Stimulated activated CD8-positive, alpha-beta memory T cell treated with anti-CD3 and anti-CD28 coated beads, Interleukin-7, amount 100 ng/mL, for 24 hours (primary cell): ENCODE measurements at regions not wholly inside any gene's neighbourhood (a gene's known extent, or its start where the extent isn't known, plus 50 kb on each side); places are given as distances from the start of the nearest gene placed in this dataset.

Experiments
- DNase-seq: peaks from one replicate; pipeline ENCODE4 v3.0.0-alpha.2; 2020; ENCODE audit warnings: low read depth

DNA sequence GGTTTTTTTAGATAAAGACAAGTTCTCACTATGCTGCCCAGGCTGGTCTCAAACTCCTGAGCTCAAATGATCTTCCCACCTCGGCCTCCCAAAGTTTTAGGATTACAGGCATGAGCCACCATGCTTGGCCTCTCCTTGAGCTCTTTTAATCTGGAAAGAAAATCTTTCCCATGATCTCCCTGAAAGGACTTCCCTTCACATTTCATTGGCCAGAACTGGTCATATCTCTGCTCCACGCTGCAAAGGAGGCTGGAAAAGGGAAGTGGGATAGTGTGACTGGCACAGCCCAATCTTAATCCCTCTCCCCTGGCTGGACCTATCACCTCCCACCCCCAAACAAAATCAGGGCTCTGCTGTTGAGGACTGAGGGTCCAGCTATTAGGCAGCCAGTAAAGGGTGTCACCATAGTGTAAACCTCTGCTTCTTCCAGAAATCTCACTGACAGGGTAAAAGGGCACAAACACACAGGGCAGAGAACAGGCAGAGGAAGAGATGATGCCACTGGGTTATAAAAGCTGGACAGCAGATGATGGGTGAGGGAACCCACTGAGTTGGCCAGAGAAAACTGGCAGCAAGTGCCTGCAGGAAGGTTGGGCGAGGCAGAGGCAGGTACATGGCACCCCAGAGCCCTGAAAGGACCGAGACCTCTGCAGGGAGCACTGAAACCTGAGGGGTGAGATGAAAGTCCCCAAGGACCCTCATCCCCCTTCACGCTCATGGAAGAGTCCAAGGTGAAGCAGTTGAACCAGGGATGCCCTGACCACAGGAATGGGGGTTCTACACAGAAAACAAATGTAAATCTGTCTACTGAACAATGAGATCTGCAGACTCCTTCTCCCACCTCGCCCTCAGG is 83.1 kb upstream of the PTPN1 start:
- DNase-seq = no peak

DNA sequence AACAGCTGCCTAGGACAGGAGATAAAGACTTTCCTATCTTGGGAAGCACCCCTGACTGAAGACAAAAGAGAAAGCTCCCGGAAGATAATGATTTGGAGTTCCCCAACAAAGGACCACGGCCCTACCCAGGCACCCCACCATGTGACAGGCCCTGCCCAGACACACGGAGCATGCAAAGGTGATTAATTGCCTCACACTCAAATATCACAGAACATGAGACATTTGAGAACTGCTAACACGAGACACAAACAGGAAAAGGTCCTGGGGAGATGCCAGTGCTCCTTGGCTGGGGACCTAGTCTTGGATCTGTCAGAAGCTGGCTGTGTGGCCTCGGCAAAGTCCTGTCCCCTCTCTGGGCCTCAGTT is 82.5 kb upstream of the PTPN1 start:
- no peak for DNase-seq

DNA sequence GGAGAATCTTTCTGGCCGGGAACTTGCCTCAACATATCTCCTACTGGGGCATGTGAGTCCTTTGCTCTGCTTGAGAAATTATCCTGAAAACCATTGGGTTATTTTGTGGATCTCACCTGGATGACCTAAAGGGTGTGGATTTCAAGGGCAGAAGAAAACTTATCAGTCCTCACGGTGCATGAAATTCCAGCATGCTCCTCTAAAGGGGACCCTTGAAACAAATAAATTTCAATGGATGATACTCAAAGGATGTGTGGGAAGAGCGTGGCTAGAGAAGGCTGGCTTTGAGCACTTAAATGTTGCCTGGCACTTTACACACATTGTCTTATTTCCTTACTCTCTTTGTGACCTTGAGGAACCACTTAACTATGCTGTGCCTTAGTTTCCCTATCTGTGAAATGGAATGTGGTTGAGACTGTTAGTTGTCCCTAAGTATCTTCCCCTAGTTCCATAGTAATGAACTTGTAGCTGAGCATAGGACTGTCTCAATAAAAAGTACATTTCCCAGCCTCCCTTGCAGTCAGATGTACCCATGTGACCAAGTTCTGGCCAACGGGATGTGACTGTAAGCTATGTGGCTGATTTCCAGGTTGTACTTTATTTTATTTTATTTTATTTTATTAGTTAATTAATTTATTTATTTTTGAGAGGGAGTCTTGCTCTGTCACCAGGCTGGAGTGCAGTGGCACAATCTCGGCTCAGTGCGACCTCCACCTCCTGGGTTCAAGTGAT is 81.9 kb upstream of the PTPN1 start:
- DNase-seq = no peak

DNA sequence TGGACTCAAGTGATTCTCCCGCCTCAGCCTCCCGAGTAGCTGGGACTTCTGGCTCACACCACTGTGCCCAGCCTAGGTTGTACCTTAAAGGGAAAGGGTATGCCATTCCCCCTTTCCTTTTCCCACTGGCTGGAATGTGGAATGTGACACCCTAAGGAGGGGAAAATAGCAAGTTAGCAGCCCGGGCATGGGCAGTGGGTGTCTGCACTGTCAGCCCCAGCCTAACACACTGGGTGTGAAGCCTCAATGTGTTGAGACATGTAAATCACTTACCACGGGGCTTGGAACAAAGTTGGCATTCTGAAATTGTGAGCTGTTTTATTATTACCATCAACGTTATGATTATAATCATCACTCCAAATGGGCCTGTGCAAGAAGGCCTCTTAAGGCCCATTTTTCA is 80.8 kb upstream of the PTPN1 start:
- no peak for DNase-seq

DNA sequence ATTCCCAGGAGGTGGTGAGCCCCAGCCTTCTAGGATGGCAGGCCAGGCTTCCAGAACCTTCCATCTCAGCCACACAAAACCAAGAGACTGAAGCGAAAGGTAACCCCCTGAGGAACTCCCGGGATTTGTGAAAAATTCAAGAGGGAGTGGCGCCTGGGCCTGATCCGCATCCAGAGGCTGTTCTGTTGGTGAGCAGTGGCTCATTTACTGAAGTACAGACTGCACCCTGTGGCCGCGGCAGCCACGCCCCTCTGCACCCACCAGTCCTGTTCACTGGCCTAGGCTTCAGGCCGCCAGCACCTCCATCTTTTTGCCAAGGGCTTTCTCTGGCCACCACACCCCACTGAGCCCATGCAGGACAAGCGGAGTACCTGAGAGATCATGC is 79.1 kb upstream of the PTPN1 start:
- DNase-seq = no peak

DNA sequence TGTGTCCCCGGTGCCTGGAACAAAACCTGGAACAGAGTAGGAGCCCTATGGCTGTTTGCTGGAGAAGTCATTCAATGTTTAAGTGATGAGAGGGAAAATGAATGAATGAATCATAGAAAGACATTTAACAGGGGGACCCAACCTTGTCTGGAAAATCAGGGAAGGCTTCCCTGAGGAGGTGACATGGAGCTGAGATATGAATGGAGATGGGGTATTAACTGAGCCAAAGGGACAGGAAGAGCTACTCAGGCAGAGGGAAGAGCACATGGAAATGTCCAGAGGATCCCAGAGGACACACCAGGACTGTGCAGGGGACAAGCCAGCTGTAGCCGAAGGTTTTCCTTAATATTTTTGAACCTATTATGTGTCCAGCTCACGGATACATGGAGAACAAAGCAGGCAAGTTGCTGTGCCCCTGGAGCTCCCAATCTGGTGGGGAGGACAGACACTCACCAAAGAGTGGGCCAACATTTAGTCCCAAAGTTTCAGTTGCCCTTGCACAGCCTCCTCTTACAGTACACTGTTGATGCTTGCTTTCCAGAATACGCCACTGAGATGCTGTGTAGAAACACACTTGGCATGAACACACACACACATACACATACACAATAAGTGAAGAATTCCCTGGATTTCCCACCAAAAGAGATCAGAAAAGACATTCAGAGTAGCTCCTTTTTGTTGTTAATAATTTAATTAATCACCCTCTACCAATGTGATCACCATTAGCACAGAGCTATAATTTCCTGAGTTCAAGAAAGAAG is 77.0 kb upstream of the PTPN1 start:
- no peak for DNase-seq

DNA sequence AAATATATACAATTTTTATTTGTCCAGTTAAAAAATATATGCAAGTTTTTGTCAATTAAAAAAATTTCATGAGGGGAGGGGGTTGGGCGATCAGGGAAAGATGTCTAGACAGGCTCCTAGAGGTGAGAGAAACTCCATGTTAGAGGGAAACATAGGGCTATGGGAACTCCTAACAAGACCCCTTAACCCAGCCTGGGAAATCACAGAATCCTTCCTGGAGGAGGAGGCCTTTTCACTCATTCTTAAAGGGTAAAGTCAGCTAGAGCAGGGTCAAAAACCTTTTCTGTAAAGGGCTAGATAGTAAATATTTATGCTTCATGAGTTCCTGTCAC is 75.9 kb upstream of the PTPN1 start:
- DNase-seq = no peak

DNA sequence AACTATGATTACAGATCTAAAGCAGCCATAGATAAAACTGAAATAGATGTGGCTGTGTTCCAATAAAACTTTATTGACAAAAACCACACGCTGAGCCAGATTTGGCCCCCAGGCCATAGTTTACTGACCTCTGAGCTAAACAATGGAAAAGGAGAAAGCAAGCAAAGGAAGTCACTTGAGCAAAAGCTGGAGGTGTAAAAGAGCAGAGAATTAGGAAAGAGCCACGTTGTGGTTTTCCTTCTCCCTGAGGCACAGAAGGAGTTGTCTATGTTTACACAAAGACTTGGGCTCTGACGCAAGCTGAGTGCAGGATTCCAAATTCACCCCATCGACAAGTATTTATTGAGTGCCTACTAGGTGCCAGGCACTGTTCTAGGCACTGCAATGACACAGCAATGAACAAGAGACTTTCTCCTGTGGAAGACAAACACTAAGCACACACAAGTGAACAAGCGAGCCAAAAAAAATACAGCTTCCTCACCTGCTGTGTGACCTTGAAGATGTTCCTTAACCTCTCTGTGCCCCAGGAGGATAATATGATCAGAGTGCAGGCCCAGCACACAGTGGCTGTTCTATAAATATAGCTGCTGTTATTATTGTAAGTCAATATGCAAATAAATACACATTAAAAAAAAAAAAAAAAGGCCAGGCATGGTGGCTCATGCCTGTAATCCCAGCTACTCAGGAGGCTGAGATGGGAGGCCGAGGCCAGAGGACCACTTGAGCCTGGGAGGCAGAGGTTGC is 75.4 kb upstream of the PTPN1 start:
- no peak for DNase-seq

DNA sequence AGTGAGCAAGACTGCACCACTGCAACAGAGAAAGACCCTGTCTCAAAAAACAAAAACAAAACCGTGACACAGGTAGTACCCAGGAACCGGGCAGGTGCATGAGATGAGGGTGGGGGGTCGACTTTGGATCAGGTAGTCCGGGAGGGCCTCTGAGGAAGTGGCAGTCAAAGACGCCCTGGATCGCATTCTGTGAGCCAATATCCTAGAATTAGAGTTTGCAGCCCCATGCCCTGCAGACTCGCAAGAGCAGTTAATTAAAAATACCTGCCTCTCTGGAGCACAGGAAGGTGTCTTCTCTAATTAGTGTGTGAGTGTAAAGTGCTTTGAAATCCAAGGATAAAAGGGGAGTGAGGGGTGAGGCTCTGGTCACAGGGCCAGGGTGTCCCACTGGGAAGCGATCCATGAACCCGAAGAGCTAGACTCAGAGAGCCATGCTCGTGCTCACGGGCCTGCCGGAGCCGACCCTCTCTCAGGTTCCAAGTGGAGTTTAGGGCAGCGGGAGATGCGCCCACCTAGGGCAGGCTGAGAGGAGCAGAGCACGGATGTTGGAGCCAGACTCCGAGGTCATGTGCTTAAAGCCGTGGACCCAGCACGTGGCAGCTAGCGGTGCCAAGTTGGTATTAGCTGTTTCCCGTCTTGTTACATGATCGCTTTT is 74.7 kb upstream of the PTPN1 start:
- no peak for DNase-seq

DNA sequence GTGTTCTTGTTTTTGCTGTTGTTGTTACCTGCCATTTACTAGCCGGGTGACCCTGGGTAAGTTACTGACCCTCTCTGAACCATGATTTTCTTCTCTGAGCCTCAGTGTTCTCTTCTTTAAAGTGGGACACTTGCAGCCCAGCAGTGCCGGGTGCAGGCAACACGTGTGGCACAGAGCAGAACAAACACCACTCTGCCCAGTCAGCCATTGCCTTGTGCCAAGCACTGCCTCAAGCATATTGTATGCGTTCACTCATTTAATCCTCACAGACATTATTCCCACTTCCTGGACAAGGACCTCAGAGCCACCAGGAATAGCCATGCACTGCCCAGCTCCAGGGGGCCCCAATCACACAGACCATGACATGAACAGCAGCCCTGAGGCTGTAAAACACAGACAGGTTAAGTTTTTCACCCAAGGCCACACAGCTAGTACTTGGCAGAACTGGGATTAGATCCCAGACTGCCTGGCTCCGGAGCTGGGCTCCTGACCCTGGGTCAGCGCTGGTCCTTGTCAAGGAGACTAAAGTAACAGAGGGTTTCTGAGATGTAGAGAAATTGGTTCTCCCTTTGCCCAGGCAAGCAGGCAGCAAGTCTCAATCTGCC is 74.0 kb upstream of the PTPN1 start:
- no peak for DNase-seq

DNA sequence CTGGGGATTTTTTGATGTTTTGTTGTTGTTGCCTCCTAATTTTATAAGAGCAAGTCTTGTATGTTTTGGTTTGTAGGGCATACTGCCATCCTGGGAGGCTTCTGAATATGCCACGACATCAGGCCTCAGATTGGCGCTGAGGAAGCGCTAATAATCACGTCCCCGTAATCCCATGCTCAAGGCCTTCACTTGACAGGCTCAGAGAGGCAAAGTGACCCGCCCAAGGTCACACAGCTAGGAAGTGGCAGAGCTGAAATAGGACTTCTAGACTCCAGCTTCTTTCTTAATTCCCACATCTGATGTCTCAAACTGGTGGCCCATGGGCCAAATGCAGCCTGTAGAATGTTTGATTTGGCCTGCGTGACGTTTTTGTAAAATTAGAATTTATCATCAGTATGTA is 73.5 kb upstream of the PTPN1 start:
- DNase-seq = no peak

DNA sequence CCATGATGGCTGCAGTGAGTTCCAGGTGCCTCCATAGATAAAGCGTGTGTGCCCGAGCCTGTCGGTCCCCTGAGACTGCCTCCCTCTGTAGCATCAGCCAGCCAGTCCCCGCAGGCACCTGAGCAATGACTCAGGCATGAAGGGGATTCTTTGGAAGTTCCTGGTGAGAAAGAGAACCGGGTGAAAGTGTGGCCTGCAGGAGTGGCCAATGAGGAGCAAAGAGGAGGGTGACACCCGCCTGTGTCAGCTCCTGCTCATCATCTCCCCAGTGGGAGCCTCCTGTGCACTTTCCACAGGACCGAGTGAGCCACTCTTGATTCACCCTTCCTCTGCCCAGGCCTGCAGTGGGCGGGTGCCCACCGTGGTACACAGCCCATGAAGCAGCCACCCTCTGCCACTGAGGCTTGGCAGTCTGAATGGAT is 71.2 kb upstream of the PTPN1 start:
- DNase-seq = no peak

DNA sequence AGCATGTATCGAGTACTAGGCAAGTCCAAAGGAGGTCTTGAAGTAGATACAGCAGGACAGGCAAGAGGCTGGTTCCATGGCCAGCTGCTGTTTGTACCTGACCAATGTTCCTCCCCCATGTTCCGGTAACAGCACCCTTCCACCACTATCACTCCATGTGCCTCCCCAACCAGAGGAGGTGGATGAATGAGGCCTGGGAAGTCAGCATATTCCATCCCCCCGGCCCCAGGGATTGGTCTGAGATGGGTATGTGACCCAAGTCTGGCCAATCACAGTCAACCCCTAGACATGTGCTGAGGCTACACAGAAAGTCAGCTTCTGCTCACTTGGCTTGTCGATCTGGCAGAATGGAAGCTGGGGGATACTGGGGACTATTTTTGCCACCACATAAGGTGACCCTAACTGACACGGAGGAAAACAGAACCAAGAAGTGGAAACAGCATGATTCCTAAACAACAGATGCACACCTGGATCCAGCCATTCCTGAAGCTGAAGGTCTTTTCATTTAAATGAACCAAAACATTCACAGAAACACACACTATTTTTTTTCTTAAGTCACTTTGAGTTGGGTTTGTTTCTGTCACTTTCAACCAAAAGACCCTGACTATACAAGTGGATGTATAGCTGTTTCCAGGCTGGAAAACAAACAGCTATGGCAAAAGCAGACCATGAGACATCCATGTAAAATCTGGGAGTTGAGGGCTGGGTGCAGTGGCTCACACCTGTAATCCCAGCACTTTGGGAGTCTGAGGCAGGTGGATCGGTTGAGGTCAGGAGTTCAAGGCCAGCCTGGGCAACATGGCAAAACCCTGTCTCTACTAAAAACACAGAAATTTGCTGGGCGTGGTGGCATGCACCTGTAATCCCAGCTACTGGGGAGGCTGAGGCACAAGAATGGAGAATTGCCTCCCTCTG is 70.4 kb upstream of the PTPN1 start:
- DNase-seq = no peak

DNA sequence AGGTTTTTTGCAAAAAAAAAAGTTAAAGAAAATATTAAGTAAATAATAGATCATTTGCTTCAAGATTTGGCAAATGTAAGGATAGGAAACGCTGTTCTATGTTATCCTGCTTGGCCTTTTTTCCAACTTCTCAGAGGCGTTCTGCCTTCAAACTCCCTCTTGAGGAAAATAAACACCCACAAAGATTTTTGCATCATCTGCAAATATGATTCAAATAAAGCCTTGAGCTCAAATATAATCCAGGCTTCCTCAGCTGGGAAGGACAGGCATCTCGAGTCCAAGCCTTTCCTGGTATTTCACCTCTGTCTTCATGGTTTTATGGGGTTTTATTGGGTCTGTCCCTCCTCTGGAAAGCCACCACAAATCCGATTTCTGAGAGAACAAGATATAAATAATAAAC is 67.7 kb upstream of the PTPN1 start:
- no peak for DNase-seq

DNA sequence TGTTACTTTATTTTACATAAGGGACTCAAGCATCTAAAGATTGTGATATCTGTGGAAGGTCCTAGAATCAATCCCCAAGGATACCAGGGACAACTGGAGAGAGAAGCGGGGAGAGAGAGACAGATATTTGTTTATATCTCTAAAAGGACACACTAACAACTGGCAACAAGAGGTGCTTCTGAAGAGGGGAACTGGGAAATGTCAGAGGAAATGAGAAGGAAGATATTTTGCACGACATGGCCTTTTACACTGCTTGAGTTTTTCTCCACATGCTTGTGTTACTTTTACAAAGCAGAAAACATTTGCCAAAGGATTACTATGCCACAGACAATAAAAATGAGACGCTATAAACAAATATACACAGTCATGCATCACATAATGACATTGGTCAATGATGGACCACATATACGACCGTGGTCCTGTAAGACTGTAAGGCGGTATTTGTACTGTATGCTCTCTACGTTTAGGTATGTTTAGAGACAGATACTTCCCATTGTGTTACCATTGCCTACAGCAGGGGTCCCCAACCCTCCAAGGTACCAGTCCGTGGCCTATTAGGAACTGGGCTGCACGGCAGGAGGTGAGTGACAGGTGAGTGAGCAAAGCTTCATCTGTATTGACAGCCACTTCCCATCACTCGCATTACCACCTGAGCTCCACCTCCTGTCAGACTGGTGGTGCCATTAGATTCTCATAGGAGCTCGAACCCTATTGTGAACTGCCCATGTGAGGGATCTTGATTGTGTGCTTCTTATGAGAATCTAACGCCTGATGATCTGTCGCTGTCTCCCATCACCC is 64.6 kb upstream of the PTPN1 start:
- no peak for DNase-seq

DNA sequence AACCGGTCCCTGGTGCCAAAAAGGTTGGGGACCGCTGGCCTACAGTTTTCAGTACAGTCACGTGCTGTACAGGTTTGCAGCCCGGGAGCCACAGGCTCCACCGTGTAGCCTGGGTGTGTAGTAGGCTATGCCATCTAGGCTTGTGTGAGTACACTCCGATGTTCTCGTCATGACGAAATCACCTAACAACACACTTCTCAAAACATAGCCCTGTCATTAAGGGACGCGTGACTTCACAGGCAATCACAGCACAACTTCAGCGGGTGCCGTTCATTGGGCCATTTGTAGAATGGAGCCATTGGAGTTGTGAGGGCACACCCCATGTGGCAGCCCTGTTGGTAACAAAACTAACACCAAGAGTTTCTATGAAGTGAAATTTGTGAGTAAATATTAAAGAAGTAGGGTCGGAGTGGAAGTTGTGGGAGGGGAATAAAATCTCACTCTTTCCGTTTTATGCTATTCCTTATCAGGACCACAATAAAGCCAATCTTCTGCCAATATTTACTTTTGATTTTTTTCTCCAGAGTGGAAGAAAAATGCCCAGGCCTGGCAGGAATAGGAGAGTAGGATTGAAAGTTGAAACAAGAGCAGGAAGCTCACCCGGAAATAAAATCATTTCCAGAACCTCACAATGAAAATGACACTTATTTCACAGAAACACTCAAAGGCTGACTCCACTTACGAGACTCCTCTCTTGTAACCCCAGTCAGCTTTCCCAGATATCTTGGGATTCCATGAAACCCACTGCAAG is 63.7 kb upstream of the PTPN1 start:
- DNase-seq = no peak

DNA sequence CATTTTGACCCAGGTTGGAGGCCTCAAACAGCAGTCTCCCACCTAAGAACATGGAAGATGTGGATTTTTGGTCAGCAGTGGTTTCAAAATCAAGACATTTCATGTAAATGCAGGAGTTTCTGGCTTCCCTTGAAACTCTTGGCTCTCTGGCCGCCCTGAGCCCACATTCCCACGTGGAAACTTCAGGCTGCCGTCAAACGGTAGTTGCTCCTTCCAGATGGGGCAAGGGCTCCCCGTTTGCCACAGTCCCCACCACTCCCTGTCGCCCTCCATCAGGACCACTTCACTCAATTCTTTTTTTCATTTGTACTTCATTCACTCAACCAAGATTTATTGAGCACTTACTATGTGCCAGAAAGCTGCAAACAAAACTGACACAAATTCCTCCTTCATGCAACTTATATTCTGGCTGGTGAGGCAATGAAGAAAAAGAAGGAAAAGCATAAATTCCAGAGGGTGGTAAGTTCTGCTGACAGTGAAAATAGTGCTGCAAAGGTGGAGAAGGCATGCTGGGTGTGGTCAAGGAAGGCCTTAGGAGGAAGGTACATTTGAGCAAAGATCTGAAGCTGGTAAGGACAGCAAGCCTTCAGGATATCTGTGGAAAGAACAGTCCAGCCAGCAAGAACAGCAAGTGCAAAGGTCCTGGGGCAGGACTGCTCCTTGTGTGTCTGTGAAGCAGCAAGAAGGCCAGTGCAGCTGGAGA is 62.9 kb upstream of the PTPN1 start:
- no peak for DNase-seq

DNA sequence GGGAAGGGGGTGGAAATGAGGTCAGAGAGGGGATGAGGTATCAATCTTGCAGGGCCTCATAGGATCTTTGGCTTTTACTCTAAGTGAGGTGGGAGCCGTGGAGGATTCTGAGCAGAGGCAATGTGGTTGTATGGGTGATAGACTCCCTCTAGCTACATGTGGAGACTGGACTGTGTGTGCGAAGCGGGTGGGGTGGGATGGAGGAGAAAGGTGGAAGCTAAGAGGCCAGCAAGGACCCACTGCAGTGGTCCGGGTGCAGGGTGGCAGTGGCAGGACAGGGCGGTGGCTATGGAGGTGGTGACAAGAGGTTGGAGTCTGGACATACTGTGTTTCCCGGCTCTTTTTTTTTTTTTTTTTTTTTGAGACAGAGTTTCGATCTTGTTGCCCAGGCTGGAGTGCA is 62.4 kb upstream of the PTPN1 start:
- DNase-seq = no peak
